HG02938 (cell line): ENCODE measurements at regions not wholly inside any gene's neighbourhood (a gene's known extent, or its start where the extent isn't known, plus 50 kb on each side); places are given as distances from the start of the nearest gene placed in this dataset.

Source experiments
- ATAC-seq: cut with Tn5 transposase; IDR thresholded peaks from one replicate; pipeline ENCODE4 v1.9.1; 2021; ENCODE audit warnings: mild to moderate bottlenecking, moderate library complexity; ENCODE audit not compliant: unreplicated experiment

DNA sequence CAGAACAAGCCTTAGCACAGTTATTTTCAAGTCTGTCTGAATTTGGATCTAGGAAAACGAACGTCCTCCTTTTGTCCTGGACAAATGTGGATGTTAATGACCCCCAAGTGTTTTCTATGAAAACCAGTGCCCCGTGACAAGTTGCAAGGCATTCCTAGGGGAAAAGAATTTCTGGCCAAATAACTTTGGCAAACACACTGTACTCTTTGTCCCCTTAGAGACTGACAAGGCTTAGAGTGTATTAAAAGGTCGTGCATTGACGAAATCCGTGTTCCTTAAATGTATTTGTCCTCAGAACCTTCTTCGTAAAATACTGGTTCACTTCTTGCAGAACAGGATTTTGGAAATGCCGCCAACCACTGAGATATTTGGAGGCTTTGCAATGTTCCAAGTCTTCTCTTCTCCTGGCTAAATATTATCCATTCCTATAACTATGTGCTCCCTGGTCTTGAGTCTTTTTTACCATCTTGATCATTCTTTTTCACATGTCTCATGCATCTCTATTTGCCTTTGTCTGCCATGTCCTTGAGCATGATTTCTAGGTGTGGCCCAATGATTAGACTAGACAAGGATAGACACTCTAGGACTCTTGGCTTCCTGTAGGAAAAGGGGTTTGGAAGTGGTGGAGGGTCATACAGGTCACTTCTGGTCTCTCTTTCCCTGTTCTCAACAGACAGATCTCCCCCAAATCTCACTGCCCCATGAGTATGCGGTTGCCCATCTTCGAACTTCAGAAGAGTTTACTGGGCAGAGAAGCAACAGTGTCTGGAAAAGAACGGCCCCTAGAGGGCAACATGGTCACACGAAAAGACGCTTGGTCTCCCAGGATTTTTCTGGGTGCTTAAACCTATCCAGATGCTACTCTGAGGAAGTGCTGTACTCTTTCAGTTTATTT, 117.5 kb downstream of the EDEM1 start:
- ATAC-seq, result peak; percentile 83

DNA sequence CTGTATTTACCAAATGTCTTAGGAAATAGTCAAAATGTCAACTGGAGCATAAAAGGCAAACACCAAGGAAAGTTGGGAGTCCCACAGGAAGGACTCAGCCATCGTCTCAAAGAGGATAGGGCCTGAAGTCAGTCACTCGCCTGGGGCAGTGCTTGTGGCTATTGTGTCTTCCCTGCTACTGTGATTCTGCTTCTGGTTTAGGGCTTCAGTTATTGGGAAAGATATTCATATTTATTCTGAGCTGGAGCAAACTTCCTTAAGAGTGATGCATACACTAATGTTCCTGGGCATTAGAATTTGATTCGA, 118.1 kb downstream of the EDEM1 start:
- ATAC-seq, result no peak

DNA sequence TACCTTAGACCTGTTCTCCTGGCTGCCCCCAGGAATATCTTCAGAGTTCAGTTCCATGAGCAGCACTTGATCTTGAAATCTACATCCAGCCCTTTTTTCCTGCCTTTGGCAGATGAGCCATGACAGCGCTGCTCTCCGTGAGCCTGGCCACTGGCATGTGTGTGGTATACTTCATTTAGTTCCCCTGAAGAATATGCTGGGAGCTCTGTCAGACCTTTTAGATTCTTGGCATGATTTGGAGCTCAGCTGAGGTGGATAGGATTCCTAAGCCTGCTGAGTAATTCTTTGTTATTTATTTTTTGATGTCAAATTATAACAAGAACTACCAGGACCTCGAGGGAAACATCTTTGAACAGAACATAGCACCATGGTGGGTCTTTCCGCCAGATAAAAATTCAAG, 121.7 kb downstream of the EDEM1 start:
- no peak for ATAC-seq

DNA sequence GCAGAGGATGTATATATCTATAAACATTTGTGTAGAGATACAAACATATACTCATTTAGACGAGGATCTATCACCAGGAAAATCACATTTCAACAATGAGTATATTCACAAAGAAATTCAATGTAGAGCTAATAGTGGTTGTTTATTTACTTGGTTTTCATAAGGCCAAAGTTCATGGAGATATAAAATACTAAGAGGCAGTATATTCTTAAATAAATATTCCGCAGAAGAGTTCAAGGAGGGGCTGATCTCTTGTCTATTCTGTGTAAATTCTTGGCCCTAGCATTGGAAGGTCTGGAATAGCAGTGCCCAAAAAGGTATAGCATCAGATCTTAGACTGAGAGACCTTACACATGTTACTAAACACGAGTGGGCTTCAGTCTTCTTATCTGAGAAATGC, 122.1 kb downstream of the EDEM1 start:
- ATAC-seq, result no peak

DNA sequence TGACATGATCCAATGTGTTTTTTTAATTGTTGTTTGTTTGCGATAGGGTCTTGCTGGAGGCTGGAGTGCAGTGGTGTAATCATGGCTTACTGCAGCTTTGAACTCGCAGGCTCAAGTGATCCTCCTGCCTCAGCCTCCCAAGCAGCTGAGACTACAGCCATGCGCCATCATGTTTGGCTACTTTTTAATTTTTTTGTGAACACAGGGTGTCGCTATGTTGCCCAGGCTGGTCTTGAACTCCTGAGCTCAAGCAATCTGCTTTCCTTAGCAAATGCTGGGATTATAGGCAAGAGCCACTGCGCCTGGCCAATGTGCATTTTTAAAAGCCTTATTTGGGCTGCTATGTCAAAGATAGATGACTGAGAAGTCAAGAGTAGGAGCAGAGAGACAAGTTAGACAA, 123.0 kb downstream of the EDEM1 start:
- ATAC-seq, result no peak

DNA sequence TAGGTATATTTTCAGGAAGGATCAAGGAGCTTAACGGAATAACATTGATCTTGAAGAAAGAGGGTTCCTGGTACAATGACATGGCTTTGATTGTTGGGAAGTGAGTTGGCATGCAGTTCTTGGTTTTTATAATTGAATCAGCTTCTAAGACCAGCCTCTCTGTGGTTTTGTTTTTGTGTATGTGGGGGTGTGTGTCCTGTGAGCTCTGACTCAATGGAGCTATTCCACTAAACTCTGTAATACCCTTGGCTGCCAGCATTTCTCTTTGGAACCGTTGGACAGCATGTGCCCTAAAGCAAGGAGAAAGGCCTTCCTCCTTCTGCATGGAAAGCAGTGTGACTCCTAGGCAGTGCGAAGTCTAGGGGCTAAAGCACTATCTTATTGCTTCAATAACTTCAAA, 124.8 kb downstream of the EDEM1 start:
- ATAC-seq, result no peak

DNA sequence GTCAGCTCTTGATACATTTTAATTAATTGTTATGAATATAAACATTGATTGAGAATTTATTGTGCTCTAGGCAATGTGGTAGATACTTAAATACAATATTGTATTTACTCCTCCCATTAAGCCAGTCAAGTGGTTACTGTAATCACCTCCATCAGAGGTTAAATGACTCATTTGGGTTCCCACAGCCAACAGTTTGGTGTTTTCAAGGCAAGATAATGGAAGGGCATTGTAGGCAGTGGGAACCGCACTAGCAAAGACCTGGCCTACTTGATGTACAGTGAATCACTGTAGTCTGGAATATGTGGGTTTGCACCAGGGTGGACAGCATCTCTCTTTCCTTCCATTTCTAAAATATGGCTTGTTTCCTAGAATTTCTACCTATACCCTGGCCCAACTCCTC, 127.4 kb downstream of the EDEM1 start:
- no peak for ATAC-seq

DNA sequence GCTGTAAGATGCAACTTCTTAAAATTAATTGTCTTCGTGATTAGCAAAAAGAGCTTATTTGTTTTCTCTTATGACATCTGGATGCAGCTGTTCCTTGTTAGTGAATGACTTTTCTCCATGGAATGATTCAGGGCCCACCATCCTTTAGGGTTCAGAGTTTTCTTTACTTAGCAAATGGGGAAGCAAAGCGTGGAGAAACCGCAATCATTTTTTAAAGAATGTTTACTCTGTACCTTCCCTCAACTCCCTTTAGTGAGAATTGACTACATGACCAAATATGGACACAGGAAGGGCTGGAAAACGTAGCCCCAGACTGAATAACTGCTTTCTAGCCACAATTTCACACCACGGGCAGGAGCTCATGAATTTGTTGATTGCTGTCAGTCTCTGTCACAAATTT, 130.1 kb downstream of the EDEM1 start:
- no peak for ATAC-seq

DNA sequence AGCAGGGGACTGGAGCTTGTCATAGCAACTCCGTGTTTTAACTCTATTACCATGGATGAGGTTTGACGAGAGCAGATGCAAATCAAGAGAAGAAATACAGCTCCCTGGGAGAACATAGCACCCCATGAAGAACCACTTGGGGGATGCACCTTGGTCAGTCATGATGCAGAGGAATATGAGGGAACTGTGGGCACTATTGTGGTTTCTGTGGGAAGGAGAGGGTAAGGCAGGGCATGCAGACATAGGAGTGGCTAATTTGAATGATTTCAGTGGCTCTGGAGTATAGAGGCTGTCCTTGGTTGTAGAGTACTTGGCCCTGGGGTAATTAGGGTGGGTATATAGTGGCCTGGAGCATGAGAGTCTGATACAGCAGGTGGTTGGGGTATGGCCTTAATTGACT, 131.9 kb downstream of the EDEM1 start:
- ATAC-seq, result no peak

DNA sequence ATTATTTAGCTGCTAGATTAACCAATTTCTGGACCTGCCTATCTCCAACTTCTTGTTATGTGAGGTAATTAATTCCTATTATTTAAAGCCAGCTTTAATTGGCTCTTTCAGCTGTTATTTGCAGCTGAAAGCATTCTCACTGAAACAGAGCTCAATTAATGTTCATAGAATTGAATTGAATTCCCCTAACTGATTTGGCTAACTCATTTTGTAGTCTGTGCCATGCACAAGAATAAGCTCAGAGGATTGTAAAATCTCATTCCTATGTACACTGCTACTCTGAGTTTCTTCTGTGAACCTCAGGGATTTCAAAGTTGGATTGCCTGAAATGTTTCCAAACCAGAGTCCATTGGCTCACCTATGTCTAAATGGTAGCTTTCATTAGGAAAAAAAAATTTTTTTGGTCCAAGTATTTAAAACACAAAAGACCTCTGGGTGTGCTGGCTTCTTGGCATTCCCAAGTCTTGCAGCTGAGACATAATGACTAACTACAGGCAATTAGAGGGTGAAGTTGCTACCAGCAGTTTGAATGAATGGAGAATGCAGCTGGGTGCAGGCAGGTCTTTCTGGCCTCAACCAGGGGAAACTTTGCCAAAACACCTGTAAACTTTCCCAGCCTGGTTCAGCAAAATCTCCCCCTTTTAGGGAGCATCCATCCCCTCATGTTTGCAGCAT, 134.3 kb downstream of the EDEM1 start:
- ATAC-seq, result no peak

DNA sequence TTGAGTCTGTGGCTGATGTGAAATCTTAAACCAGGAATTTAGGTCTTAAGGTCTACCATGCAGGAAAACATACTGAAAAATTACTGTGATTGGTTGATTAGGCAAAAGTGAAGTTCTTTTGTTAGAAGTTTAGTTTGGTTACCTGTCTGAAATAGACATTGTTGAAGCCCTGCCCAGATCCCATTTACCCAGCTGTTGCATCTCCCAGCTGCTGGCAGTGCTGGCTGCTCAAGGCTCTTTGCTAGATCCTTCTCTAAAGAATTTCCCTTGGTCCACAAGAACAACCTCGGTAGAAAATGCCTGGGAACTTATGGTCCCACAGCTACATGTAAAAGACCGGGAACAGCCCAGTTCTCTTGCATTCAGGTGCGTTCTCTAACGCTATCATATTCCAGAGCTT, 137.3 kb downstream of the EDEM1 start:
- no peak for ATAC-seq

DNA sequence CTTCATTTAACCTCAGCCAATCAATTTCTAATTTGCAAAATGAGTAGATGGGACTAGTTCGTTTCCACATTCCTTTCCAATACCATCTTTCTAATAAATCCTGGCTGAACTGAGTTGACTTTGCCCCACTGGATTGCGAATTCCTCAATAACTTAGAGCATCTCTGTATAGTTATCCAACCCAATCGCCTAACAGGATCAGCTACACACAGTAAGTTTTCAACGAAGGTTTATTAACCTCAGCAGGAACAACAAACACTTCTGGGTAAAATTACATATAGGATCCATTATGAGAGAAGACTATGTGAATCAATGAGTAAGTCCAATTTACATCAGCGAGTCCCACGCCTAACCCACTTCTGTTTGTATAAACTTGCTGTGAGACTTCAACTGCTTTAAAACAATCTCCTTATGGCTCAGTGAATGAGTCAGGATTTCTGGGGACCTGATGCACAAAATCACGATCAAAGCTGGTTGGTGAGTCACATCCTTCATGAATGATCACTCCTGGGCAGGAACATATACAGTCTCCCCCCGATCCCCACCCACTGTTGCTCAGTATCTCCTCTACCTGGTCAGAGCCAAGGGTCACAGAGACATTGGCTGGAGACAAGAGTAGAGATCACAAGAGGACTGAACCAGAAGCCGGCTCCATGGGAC, 142.8 kb downstream of the EDEM1 start:
- no peak for ATAC-seq

DNA sequence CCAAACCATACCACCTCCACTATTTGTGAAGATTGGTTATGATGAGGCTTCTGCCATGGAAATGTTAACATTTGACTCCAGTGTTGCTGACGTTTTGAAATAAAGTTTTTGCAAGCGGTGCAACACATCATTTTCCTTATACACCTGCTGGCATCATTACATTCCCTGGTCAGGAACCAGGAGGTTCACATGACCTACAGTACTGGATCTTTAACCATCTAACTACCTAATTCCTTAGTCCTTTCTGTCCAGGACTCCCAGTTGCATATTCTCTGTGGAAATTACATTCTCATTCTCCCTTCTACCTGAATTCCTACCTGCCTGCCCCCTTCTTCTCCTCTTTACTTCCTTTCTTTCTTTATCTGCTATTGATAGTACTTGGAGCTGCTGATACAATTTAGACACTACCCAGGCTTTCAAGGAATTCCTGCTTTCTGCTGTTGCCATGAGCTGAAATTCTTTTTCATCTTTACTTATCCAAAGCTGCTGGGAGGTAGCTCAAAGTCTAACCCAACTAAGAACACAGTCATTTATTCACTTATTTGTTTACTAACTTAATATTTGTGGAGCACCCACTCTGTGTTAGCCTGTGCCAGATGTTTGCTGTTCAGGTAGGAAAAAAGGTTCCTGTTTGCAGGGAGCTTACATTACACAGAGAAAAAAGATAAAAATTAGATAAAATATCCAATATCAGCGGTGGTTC, 144.2 kb downstream of the EDEM1 start:
- no peak for ATAC-seq

DNA sequence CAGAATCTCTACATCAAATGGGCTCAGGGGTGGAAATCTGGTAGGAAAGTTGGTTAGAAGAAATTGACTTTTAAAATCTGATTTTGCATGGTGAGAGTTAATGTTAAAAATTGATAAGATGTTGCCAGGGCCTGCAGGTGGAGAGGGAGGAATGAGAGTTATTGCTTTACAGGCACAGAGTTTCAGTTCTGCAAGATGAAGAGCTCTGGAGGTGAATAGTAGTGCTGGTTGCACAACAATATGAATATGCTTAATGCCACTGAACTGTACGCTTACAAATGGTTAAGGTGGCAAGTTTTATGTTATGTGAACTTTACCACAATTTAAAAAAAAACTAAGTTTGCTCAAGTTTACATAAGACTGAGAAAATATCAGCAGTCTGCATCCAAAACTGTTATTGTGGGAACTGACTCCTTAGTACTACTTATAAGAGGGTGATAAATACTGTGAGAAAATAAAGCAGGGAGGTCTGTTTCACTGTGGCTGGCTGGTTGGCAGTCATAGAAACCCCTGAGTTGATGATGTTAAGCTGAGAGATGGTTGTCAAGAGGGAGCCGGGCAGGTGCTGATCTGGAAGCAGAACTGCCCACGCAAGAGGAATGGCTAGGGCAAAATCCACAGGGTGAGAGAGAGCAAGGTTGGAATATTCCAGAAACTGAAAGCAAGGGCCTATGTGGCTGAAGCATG, 144.9 kb downstream of the EDEM1 start:
- no peak for ATAC-seq

DNA sequence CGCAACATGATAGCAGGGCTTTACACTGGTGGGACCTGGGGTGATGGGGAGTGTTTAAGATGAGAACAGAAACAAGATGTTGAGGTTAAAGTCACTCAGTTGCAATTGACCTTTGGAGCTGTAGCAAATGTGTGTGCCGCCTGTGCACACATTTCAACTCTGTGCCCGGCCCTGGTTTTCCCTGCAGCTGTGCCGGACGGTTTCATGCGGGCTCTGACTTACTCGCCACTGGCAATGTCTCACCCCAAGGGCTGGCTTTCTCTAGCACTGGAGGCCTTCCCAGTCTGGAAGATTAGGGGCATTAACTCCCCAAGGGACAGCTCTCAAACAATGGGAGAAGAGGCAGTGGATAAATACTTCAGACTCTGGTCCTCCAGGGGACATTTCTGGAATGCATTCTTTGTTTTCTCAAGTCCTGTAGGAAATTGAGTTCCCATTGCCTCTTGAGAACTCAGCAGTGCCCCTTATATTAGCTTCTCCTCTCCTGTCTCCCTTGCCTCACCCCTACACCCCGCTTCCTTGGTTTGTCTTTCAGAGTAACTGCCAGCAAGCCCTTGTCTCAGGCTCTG, 152.5 kb downstream of the EDEM1 start:
- ATAC-seq, result no peak

DNA sequence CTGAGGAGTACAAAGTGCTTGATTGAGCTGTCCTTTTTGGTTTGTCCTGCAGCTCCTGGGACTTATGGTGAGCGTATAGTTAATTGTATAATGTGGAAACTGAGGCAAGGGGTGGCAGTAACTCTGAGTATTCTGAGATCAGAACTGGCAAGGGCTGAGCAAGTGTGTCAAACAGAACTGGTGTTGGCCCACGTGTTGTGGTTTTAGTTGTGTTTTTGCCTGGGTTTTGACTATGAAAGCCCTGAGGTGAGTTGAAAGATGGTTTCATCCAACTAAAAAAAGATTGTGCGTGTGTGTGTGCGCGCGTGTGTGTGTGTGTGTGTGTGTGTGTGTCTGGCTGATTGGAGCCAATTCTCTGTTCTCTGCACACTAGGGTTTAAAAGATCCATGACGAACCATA, 154.1 kb downstream of the EDEM1 start:
- ATAC-seq, result no peak

DNA sequence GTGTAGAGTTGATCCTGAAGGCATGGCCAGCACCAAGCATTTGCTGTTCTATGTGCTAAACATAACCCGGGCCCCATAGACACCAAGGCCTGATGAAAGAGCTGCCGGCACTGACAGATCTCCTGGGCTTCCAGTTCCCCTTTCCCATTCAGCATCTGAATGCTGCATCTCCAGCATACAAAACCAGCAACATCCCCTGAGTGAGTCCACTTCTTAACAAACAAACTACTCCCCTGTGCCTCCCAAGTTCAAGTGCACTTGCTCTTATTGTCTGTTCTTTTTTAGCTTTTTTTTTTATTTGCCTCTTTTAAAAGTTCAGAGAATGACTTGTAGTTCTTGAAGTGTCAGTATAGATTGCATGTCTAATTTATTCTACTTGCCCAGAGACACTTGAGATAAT, 156.0 kb downstream of the EDEM1 start:
- no peak for ATAC-seq

DNA sequence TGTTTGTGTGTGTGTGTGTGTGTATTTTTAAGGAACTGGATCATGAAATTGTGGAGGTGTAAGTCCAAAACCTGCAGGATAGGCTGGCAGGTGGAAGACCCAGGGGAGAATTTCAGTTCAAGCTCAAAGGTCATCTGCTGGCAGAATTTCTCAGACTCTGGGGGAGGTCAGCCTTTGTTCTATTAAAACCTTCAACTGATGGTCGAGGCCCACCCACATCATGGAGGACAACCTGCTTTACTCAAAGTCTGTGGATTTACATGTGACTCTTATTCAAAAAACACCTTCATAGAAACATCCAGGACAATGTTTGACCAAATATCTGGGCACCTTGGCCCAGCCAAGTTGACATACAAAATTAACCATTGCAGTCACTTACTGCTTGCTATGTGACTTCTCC, 157.2 kb downstream of the EDEM1 start:
- ATAC-seq, result no peak

DNA sequence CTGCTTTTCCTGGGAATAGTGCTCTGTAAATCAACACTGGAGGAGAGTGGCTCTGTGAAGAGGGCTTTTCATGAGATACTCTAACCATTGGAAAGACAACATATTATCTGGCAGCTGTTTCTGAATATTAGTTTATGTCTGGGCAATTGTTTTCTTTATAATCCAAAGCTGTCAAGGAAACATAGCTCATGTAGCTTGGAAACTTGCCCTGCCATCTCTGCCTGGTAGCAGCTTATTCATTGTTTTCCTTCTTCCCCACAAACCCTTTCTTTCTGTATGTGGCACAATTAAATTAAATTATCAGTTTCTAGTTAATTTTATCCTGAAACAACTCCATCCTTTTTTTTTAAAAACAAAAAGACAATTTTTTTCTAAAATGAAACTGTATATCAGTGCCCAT, 160.0 kb downstream of the EDEM1 start:
- ATAC-seq, result no peak

DNA sequence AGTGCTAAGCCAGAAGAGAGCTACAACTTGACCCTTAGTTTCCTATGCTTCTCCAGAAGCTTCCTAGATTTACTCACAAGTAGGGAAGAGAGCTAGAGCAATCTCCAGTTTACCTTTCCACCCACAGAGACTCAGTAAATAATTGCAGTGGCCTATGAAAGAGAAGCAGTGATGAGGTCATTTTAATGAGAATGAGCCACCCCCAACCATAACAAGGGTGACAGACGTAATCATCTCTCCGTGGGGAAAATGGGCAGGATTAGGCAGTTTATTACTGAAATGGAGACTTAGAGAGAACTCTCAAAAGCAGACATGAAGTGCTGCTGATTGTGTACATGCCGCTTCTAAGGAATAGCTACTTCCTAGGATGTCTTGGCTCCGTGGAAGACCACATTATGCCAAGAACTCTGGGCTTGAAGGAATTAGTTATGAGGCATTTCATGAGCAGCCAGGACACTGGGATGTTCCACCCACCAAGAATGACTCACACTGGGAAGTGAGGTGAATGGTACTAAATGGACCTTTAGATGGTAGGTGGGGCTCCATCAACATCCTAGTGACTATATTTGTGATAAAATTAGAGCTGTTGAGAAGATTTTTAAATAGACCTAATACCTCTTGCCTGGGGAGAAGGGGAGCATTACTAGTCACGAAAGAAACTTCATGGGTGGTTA, 160.9 kb downstream of the EDEM1 start:
- no peak for ATAC-seq
